ENCODE measurements at regions not wholly inside any gene's neighbourhood (a gene's known extent, or its start where the extent isn't known, plus 50 kb on each side); places are given as distances from the start of the nearest gene placed in this dataset.

DNA sequence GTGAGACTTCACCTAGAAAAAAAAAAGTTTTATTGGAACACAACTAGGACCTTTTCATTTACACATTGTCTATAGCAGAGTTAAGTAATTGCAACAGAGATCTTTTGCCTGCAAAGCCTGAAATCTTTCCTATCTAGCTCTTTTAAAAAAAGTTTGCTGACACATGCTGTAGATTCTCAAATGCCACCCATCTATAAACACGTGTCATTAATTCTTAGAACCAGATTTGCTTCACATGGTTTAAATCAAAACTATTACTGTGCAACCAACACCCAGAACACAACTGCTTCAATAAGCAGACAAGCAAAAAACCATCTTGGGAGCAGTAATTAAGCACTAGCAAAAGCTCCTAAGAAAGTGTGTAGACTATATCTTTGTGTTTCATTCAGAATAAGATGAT, 55.0 kb downstream of the OXSM start:
- no peaks in the 10 kb centered on the region for H3K4me1 ChIP-seq (ENCODE audit: control insufficient read depth, extremely low read depth, insufficient read depth, low read length)
- no peaks in the 10 kb centered on the region for H3K27me3 ChIP-seq (ENCODE audit: control insufficient read depth, insufficient read depth, low read length)
- DNase-seq (ENCODE audit: low read depth in 2 of 2), result no peak
- H3K79me2 ChIP-seq (ENCODE audit: control insufficient read depth, insufficient read depth, low read length), result no peaks in the 10 kb centered on the region
- no peaks in the 10 kb centered on the region for H3K36me3 ChIP-seq (ENCODE audit: control insufficient read depth, insufficient read depth, low read length)
- no peak overlapping the region for H3K9ac ChIP-seq (ENCODE audit: insufficient read depth, low read length)
- H3K4me2 ChIP-seq (ENCODE audit: extremely low read depth, insufficient read depth, low read length), result no peak overlapping the region
- H3K4me3 ChIP-seq (replicated peaks in 1 of 4; ENCODE audit: control extremely low read depth in 1 of 4, insufficient read depth in 1 of 4, low read depth in 3 of 4, low read length in 4 of 4), result no peak overlapping the region
- H3K9me3 ChIP-seq (ENCODE audit: control insufficient read depth, insufficient read depth, low read depth, low read length), result no peaks in the 10 kb centered on the region
- TF ChIP-seq, protein P1, sequence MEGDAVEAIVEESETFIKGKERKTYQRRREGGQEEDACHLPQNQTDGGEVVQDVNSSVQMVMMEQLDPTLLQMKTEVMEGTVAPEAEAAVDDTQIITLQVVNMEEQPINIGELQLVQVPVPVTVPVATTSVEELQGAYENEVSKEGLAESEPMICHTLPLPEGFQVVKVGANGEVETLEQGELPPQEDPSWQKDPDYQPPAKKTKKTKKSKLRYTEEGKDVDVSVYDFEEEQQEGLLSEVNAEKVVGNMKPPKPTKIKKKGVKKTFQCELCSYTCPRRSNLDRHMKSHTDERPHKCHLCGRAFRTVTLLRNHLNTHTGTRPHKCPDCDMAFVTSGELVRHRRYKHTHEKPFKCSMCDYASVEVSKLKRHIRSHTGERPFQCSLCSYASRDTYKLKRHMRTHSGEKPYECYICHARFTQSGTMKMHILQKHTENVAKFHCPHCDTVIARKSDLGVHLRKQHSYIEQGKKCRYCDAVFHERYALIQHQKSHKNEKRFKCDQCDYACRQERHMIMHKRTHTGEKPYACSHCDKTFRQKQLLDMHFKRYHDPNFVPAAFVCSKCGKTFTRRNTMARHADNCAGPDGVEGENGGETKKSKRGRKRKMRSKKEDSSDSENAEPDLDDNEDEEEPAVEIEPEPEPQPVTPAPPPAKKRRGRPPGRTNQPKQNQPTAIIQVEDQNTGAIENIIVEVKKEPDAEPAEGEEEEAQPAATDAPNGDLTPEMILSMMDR (conservative IDR thresholded peaks at IDR 0.05 in 1 of 2, IDR thresholded peaks at IDR 0.05 in 1 of 2; ENCODE audit: low read depth in 1 of 2, low read length in 2 of 2), result no peak
- no peak for TF ChIP-seq EZH2 (IDR thresholded peaks at IDR 0.05; ENCODE audit: low read length, missing control alignments)
- no peak overlapping the region for H3K27ac ChIP-seq (ENCODE audit: insufficient read depth, low read length)
- H4K20me1 ChIP-seq (ENCODE audit: control insufficient read depth, extremely low read depth, insufficient read depth, low read length), result no peaks in the 10 kb centered on the region
- no peak overlapping the region for H2AFZ ChIP-seq (ENCODE audit: low read length)

- Histone ChIP-seq H3K4me1 (ENCODE audit: control insufficient read depth, extremely low read depth, insufficient read depth, low read length) (no peaks in the 10 kb centered on the region), H3K4me3 (replicated peaks in 1 of 4; ENCODE audit: control extremely low read depth in 1 of 4, insufficient read depth in 1 of 4, low read depth in 3 of 4, low read length in 4 of 4) (no peak overlapping the region), H3K36me3 (ENCODE audit: control insufficient read depth, insufficient read depth, low read length) (no peaks in the 10 kb centered on the region), H3K9me3 (ENCODE audit: control insufficient read depth, insufficient read depth, low read depth, low read length) (no peaks in the 10 kb centered on the region), H3K79me2 (ENCODE audit: control insufficient read depth, insufficient read depth, low read length) (no peaks in the 10 kb centered on the region), H3K27me3 (ENCODE audit: control insufficient read depth, insufficient read depth, low read length) (no peaks in the 10 kb centered on the region), H4K20me1 (ENCODE audit: control insufficient read depth, extremely low read depth, insufficient read depth, low read length) (no peaks in the 10 kb centered on the region), H3K4me2 (ENCODE audit: extremely low read depth, insufficient read depth, low read length) (no peak overlapping the region), H3K27ac (ENCODE audit: insufficient read depth, low read length) (no peak overlapping the region), H2AFZ (ENCODE audit: low read length) (no peak overlapping the region), H3K9ac (ENCODE audit: insufficient read depth, low read length) (no peak overlapping the region)
- no peak for DNase-seq (ENCODE audit: low read depth in 2 of 2)
- no peak for TF ChIP-seq EZH2 (IDR thresholded peaks at IDR 0.05; ENCODE audit: low read length, missing control alignments)
- TF ChIP-seq, protein P1 (conservative IDR thresholded peaks at IDR 0.05 in 1 of 2, IDR thresholded peaks at IDR 0.05 in 1 of 2; ENCODE audit: low read depth in 1 of 2, low read length in 2 of 2), result no peak
Observed at GRCh38 chr3:25846282-25846681, 56.4 kb downstream of the OXSM start.

GRCh38 chr3:25849091-25849490, 59.2 kb downstream of the OXSM start:
- no peak overlapping the region for H3K27ac ChIP-seq (ENCODE audit: insufficient read depth, low read length)
- H2AFZ ChIP-seq (ENCODE audit: low read length), result no peak overlapping the region
- H4K20me1 ChIP-seq (ENCODE audit: control insufficient read depth, extremely low read depth, insufficient read depth, low read length), result no peaks in the 10 kb centered on the region
- H3K4me3 ChIP-seq (replicated peaks in 1 of 4; ENCODE audit: control extremely low read depth in 1 of 4, insufficient read depth in 1 of 4, low read depth in 3 of 4, low read length in 4 of 4), result no peak overlapping the region
- TF ChIP-seq, protein P1 (conservative IDR thresholded peaks at IDR 0.05 in 1 of 2, IDR thresholded peaks at IDR 0.05 in 1 of 2; ENCODE audit: low read depth in 1 of 2, low read length in 2 of 2), result no peak
- no peak for TF ChIP-seq EZH2 (IDR thresholded peaks at IDR 0.05; ENCODE audit: low read length, missing control alignments)
- no peaks in the 10 kb centered on the region for H3K79me2 ChIP-seq (ENCODE audit: control insufficient read depth, insufficient read depth, low read length)
- H3K9me3 ChIP-seq (ENCODE audit: control insufficient read depth, insufficient read depth, low read depth, low read length), result no peaks in the 10 kb centered on the region
- no peak overlapping the region for H3K9ac ChIP-seq (ENCODE audit: insufficient read depth, low read length)
- H3K36me3 ChIP-seq (ENCODE audit: control insufficient read depth, insufficient read depth, low read length), result no peaks in the 10 kb centered on the region
- H3K27me3 ChIP-seq (ENCODE audit: control insufficient read depth, insufficient read depth, low read length), result no peaks in the 10 kb centered on the region
- no peak for DNase-seq (ENCODE audit: low read depth in 2 of 2)
- H3K4me2 ChIP-seq (ENCODE audit: extremely low read depth, insufficient read depth, low read length), result no peak overlapping the region
- no peaks in the 10 kb centered on the region for H3K4me1 ChIP-seq (ENCODE audit: control insufficient read depth, extremely low read depth, insufficient read depth, low read length)
